GM12878 (cell line): ENCODE measurements at regions not wholly inside any gene's neighbourhood (a gene's known extent, or its start where the extent isn't known, plus 50 kb on each side); places are given as distances from the start of the nearest gene placed in this dataset.

Experiments used
- ATAC-seq: fragments of 200-7000 bp; cut with Tn5 transposase; 3 replicates; pipeline ENCODE4 v1.9.1; 2020; ENCODE audit warnings: mild to moderate bottlenecking, moderate library complexity
- BruUV-seq: library from RNA; stranded (reverse); fragments of 400-500 nt; replicated peaks from 2 replicates; lab custom pipeline; 2021; lab: Mats Ljungman, UMichigan
- CTCF ChIA-PET: fragments of 300-600 bp; sonication (Branson Sonifier 250); formaldehyde crosslinking; extraction: SDS; loops from one replicate; lab custom pipeline; 2021; ENCODE audit warnings: inconsistent platforms; lab: Yijun Ruan, JAX
- POLR2A ChIA-PET: fragments of 350-600 bp; formaldehyde crosslinking; extraction: SDS; loops from one replicate; lab custom pipeline; 2021; ENCODE audit warnings: inconsistent platforms; lab: Charles Lee
- RAD21 ChIA-PET: fragments of 300-600 bp; sonication (Branson Sonifier 250); formaldehyde crosslinking; loops from one replicate; lab custom pipeline; 2023; ENCODE audit warnings: antibody characterized with exemption; ENCODE audit not compliant: unreplicated experiment; lab: Charles Lee
- SMC1A ChIA-PET: fragments of 300-600 bp; sonication (Branson Sonifier 250); formaldehyde crosslinking; loops from one replicate; lab custom pipeline; 2023; ENCODE audit not compliant: unreplicated experiment, uncharacterized antibody; lab: Charles Lee
- DNase-seq: peaks from one replicate; pipeline ENCODE4 v3.0.0-alpha.2; 2011; ENCODE audit warnings: low read depth, low spot score
- FAIRE-seq: peaks from 3 replicates; lab custom pipeline; 2011; peaks lifted over from hg19 to GRCh38; lab: Jason Lieb, UNC
- H2AFZ ChIP-seq: 2 replicates; pipeline ENCODE4 v1.6.0; 2011; ENCODE audit warnings: low read depth, low read length, control low read depth; ENCODE audit not compliant: control insufficient read depth
- H3K27ac ChIP-seq: 2 replicates; pipeline ENCODE4 v1.5.1; 2011; ENCODE audit warnings: control low read depth; ENCODE audit not compliant: control insufficient read depth, insufficient read depth
- H3K27me3 ChIP-seq, 2 experiments: replicated peaks in 1 of 2; 2 replicates each; pipeline versions ENCODE4 v1.6.0 to v1.6.1; 2011; ENCODE audit warnings: low read length in 1 of 2; ENCODE audit not compliant: control insufficient read depth in 2 of 2, insufficient read depth in 2 of 2
- H3K36me3 ChIP-seq, 2 experiments: 2 replicates each; pipeline ENCODE4 v1.5.1; 2011; ENCODE audit warnings: low read length in 1 of 2; ENCODE audit not compliant: control insufficient read depth in 2 of 2, insufficient read depth in 2 of 2
- H3K4me1 ChIP-seq: 2 replicates; pipeline ENCODE4 v1.6.1; 2011; ENCODE audit warnings: mild to moderate bottlenecking, low read length, moderate library complexity, mixed read lengths; ENCODE audit not compliant: control insufficient read depth, insufficient read depth
- H3K4me2 ChIP-seq: 2 replicates; pipeline ENCODE4 v1.6.0; 2011; ENCODE audit warnings: control low read depth; ENCODE audit not compliant: control insufficient read depth, insufficient read depth
- H3K4me3 ChIP-seq: fragments of 200-600 bp; sonication (generic); 2 replicates; pipeline ENCODE4 v1.5.1; 2016
- H3K79me2 ChIP-seq: 2 replicates; pipeline ENCODE4 v1.6.0; 2011; ENCODE audit warnings: low read length; ENCODE audit not compliant: control insufficient read depth, insufficient read depth
- H3K9ac ChIP-seq: 2 replicates; pipeline ENCODE4 v1.8.0; 2011; ENCODE audit warnings: low read length, control low read depth, mixed read lengths; ENCODE audit not compliant: control insufficient read depth, insufficient read depth
- H3K9me3 ChIP-seq: replicated peaks from 3 replicates; pipeline ENCODE4 v1.5.1; 2011; ENCODE audit warnings: mild to moderate bottlenecking, low read length; ENCODE audit not compliant: control insufficient read depth, insufficient read depth
- H4K20me1 ChIP-seq: 2 replicates; pipeline ENCODE4 v1.6.0; 2011; ENCODE audit not compliant: control insufficient read depth, insufficient read depth
- CBX3 ChIP-seq: fragments of 200-600 bp; sonication (generic); IDR thresholded peaks from 2 replicates; pipeline ENCODE4 v1.6.1; 2016; ENCODE audit warnings: low read depth, borderline replicate concordance
- CEBPB ChIP-seq, 2 experiments: fragments of 150-350 bp in 1 of 2; IDR thresholded peaks; 2 replicates each; pipeline ENCODE4 v1.6.1; 2012 to 2014; ENCODE audit warnings: low read depth in 2 of 2, low read length in 2 of 2, borderline replicate concordance in 1 of 2, inconsistent platforms in 1 of 2
- EED ChIP-seq: sonication (generic); IDR thresholded peaks from 2 replicates; pipeline ENCODE4 v1.6.1; 2016; ENCODE audit warnings: antibody characterized with exemption, low read depth
- EZH2 ChIP-seq: IDR thresholded peaks from 2 replicates; pipeline ENCODE4 v1.6.1; 2012; ENCODE audit warnings: low read depth, mild to moderate bottlenecking, control low read depth, inconsistent platforms, low read length, borderline replicate concordance; ENCODE audit not compliant: control insufficient read depth
- MAX ChIP-seq: IDR thresholded peaks from 2 replicates; pipeline ENCODE4 v1.6.1; 2012; ENCODE audit warnings: low read depth, low read length, improper control_type of control experiment
- MLLT1 ChIP-seq: fragments of 450-650 bp; IDR thresholded peaks from 2 replicates; pipeline ENCODE4 v1.6.1; 2016; ENCODE audit warnings: mild to moderate bottlenecking
- NKRF ChIP-seq: fragments of 450-650 bp; conservative IDR thresholded peaks from 2 replicates; pipeline ENCODE4 v1.6.1; 2017; ENCODE audit warnings: mild to moderate bottlenecking, moderate library complexity
- NRF1 ChIP-seq: conservative IDR thresholded peaks from 2 replicates; pipeline ENCODE4 v1.6.1; 2011; ENCODE audit warnings: mild to moderate bottlenecking, low read depth, low read length, improper control_type of control experiment
- PKNOX1 ChIP-seq: fragments of 450-650 bp; IDR thresholded peaks from 2 replicates; pipeline ENCODE4 v1.6.1; 2016; ENCODE audit warnings: mild to moderate bottlenecking
- RB1 ChIP-seq: fragments of 450-650 bp; formaldehyde crosslinking; IDR thresholded peaks from 2 replicates; pipeline ENCODE4 v1.6.1; 2017; ENCODE audit warnings: mild to moderate bottlenecking, borderline replicate concordance
- RCOR1 ChIP-seq: conservative IDR thresholded peaks from 2 replicates; pipeline ENCODE4 v1.6.1; 2012; ENCODE audit warnings: low read depth, low read length, improper control_type of control experiment
- SUPT20H ChIP-seq: IDR thresholded peaks from 2 replicates; pipeline ENCODE4 v1.6.1; 2011; ENCODE audit warnings: low read depth, mild to moderate bottlenecking, low read length, moderate library complexity, borderline replicate concordance; ENCODE audit not compliant: control insufficient read depth
- TBL1XR1 ChIP-seq: IDR thresholded peaks from 2 replicates; pipeline ENCODE4 v1.6.1; 2012; ENCODE audit warnings: low read depth, low read length, improper control_type of control experiment
- YBX1 ChIP-seq: fragments of 450-650 bp; IDR thresholded peaks from 2 replicates; pipeline ENCODE4 v1.6.1; 2016; ENCODE audit warnings: antibody characterized with exemption
- ZZZ3 ChIP-seq: IDR thresholded peaks from 2 replicates; pipeline ENCODE4 v1.6.1; 2011; ENCODE audit warnings: low read depth; ENCODE audit not compliant: control insufficient read depth, insufficient read length
- WGBS: methylation state at CpG from one replicate; pipeline ENCODE4 v1.1.6; 2016; ENCODE audit warnings: low lambda C conversion rate; ENCODE audit not compliant: insufficient replicate concordance, insufficient coverage; ENCODE audit errors: missing lambda C conversion rate; 5-methylcytosine and 5-hydroxymethylcytosine counted together
- in situ Hi-C: fragments of 300-500 bp; cut with MboI; formaldehyde crosslinking; loops from 9 replicates; pipeline ENCODE4 v1.14.3; 2018; ENCODE audit warnings: mixed read lengths
- intact Hi-C: fragments of 100-400 bp; cut with micrococcal nuclease; formaldehyde crosslinking; loops from one replicate; pipeline ENCODE4 v1.14.2; 2022; ENCODE audit not compliant: unreplicated experiment

GRCh38 chr20:36102306-36102705 lies 52.2 kb upstream of the EPB41L1 start (continued):
- TF ChIP-seq MLLT1, result no peak
- no peak for TF ChIP-seq RB1
- no peak for TF ChIP-seq MAX
- TF ChIP-seq ZZZ3, result no peak
- TF ChIP-seq CEBPB (IDR thresholded peaks at IDR 0.05; ENCODE audit: borderline replicate concordance in 1 of 2, low read depth in 2 of 2, low read length in 2 of 2), result no peak
- TF ChIP-seq EED, result no peak
- no peak for TF ChIP-seq EZH2
- no peak for TF ChIP-seq PKNOX1

- 26% methylated on average over 4 of the region's 4 CpGs for WGBS
- Histone ChIP-seq H3K27ac (no peak overlapping the region), H3K9me3 (no peaks in the 10 kb centered on the region), H3K27me3 (no peaks in the 10 kb centered on the region), H3K36me3 (no peaks in the 10 kb centered on the region), H3K4me2 (no peak overlapping the region), H3K79me2 (no peaks in the 10 kb centered on the region), H3K4me1 (peaks cover 7% of the 10 kb centered on the region), H3K9ac (no peak overlapping the region), H4K20me1 (no peaks in the 10 kb centered on the region), H3K4me3 (no peak overlapping the region), H2AFZ (no peak overlapping the region)
- FAIRE-seq (no peak), DNase-seq (no peak), ATAC-seq (no peak)
- ChIA-PET RAD21 (interaction anchor here (1.3 kb wide), 1 partner anchor 108 kb away, joined by 7 read pairs; no protein-coding TSS in a partner anchor), CTCF (interaction anchor here (2.2 kb wide), 1 partner anchor 111 kb away, joined by 7 read pairs; no protein-coding TSS in a partner anchor), SMC1A (interaction anchor here (1.7 kb wide), 1 partner anchor 17 kb away, joined by 3 read pairs; no protein-coding TSS in a partner anchor), POLR2A (no interaction called here)
- intact Hi-C loops, result no loop called here
- BruUV-seq, result no TSS peak
- in situ Hi-C loops, result no loop called here
- no peak for TF ChIP-seq TBL1XR1
- no peak for TF ChIP-seq YBX1
- no peak for TF ChIP-seq CBX3
- TF ChIP-seq RCOR1, result no peak
- TF ChIP-seq NRF1, result no peak
- TF ChIP-seq NKRF, result no peak
- TF ChIP-seq SUPT20H, result no peak
These were observed 51.5 kb upstream of the EPB41L1 start for GRCh38 chr20:36102809-36103596.
